ENCODE measurements at regions not wholly inside any gene's neighbourhood (a gene's known extent, or its start where the extent isn't known, plus 50 kb on each side); places are given as distances from the start of the nearest gene placed in this dataset.

- no peak for DNase-seq
Observed at GRCh38 chr14:98085751-98086150, 1186.2 kb downstream of the BCL11B start.

- DNase-seq: no peak
Observed at GRCh38 chr14:98093111-98093510, 1178.9 kb downstream of the BCL11B start.

GRCh38 chr14:98099527-98099926, 1172.5 kb downstream of the BCL11B start:
- DNase-seq: no peak

- no peak for DNase-seq
Observed at GRCh38 chr14:98101323-98101722, 1170.7 kb downstream of the BCL11B start.

- DNase-seq: no peak
Observed at GRCh38 chr14:98103705-98104104, 1168.3 kb downstream of the BCL11B start.

GRCh38 chr14:98109326-98109725, 1162.7 kb downstream of the BCL11B start:
- DNase-seq: no peak

- no peak for DNase-seq
Observed at GRCh38 chr14:98112194-98112780, 1159.7 kb downstream of the BCL11B start.

- no peak for DNase-seq
Observed at GRCh38 chr14:98114122-98114895, 1157.7 kb downstream of the BCL11B start.

GRCh38 chr14:98114946-98115345, 1157.1 kb downstream of the BCL11B start:
- DNase-seq: no peak

GRCh38 chr14:98118749-98119148, 1153.2 kb downstream of the BCL11B start:
- DNase-seq: no peak

- DNase-seq: no peak
Observed at GRCh38 chr14:98119739-98120138, 1152.3 kb downstream of the BCL11B start.

- no peak for DNase-seq
Observed at GRCh38 chr14:98120831-98121464, 1151.0 kb downstream of the BCL11B start.

GRCh38 chr14:98122527-98122926, 1149.5 kb downstream of the BCL11B start:
- no peak for DNase-seq

GRCh38 chr14:98130691-98131090, 1141.3 kb downstream of the BCL11B start:
- DNase-seq: no peak

- no peak for DNase-seq
Observed at GRCh38 chr14:98131406-98131805, 1140.6 kb downstream of the BCL11B start.

GRCh38 chr14:98133806-98134205, 1138.2 kb downstream of the BCL11B start:
- no peak for DNase-seq

GRCh38 chr14:98136012-98136789, 1135.8 kb downstream of the BCL11B start:
- DNase-seq: no peak

GRCh38 chr14:98137131-98138025, 1134.6 kb downstream of the BCL11B start:
- DNase-seq: peak; percentile 93

- peak; percentile 55 for DNase-seq
Observed at GRCh38 chr14:98138666-98139065, 1133.3 kb downstream of the BCL11B start.

- DNase-seq: no peak
Observed at GRCh38 chr14:98140862-98141530, 1131.0 kb downstream of the BCL11B start.

- no peak for DNase-seq
Observed at GRCh38 chr14:98143566-98143965, 1128.4 kb downstream of the BCL11B start.

GRCh38 chr14:98144964-98145363, 1127.0 kb downstream of the BCL11B start:
- no peak for DNase-seq
